ENCODE measurements at regions not wholly inside any gene's neighbourhood (a gene's known extent, or its start where the extent isn't known, plus 50 kb on each side); places are given as distances from the start of the nearest gene placed in this dataset.

- H3K4me3 ChIP-seq (ENCODE audit: low read depth, low read length): no peak overlapping the region
- TF ChIP-seq, protein P1, sequence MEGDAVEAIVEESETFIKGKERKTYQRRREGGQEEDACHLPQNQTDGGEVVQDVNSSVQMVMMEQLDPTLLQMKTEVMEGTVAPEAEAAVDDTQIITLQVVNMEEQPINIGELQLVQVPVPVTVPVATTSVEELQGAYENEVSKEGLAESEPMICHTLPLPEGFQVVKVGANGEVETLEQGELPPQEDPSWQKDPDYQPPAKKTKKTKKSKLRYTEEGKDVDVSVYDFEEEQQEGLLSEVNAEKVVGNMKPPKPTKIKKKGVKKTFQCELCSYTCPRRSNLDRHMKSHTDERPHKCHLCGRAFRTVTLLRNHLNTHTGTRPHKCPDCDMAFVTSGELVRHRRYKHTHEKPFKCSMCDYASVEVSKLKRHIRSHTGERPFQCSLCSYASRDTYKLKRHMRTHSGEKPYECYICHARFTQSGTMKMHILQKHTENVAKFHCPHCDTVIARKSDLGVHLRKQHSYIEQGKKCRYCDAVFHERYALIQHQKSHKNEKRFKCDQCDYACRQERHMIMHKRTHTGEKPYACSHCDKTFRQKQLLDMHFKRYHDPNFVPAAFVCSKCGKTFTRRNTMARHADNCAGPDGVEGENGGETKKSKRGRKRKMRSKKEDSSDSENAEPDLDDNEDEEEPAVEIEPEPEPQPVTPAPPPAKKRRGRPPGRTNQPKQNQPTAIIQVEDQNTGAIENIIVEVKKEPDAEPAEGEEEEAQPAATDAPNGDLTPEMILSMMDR (IDR thresholded peaks at IDR 0.05; ENCODE audit: low read depth, low read length): no peak
Measured at GRCh38 chr10:113298616-113299015, 254.2 kb upstream of the HABP2 start.

DNA sequence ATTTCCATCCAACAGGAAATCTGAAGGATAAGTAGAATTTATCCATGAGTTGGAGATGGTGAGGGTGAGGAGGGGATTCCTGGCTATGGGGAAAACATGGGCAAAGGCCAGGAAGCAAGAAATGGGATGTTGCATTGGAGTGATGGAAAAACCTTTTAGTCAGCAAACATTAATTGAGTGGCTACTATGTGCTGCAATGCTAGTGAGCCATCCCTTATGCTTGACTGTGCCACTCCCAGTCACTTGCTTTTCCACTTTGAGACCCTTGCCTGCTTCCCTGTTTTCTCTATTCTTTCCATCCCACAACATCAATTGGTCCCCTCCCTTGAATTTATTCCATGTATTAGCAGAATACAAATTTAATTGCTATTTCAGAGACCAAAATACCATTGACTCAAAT, 252.7 kb upstream of the HABP2 start:
- no peak overlapping the region for H3K4me3 ChIP-seq (ENCODE audit: low read depth, low read length)
- TF ChIP-seq, protein P1 (IDR thresholded peaks at IDR 0.05; ENCODE audit: low read depth, low read length): no peak

- no peak overlapping the region for H3K4me3 ChIP-seq (ENCODE audit: low read depth, low read length)
- TF ChIP-seq, protein P1 (IDR thresholded peaks at IDR 0.05; ENCODE audit: low read depth, low read length): no peak
Measured at GRCh38 chr10:113300617-113301016, 252.2 kb upstream of the HABP2 start.

- TF ChIP-seq, protein P1 (IDR thresholded peaks at IDR 0.05; ENCODE audit: low read depth, low read length): no peak
- no peak overlapping the region for H3K4me3 ChIP-seq (ENCODE audit: low read depth, low read length)
Measured at GRCh38 chr10:113301342-113301984, 251.4 kb upstream of the HABP2 start.

GRCh38 chr10:113302062-113302461, 250.8 kb upstream of the HABP2 start:
- TF ChIP-seq, protein P1 (IDR thresholded peaks at IDR 0.05; ENCODE audit: low read depth, low read length): no peak
- no peak overlapping the region for H3K4me3 ChIP-seq (ENCODE audit: low read depth, low read length)

- TF ChIP-seq, protein P1 (IDR thresholded peaks at IDR 0.05; ENCODE audit: low read depth, low read length): no peak
- no peak overlapping the region for H3K4me3 ChIP-seq (ENCODE audit: low read depth, low read length)
Measured at GRCh38 chr10:113303544-113304146, 249.2 kb upstream of the HABP2 start.

GRCh38 chr10:113304726-113305125, 248.1 kb upstream of the HABP2 start:
- H3K4me3 ChIP-seq (ENCODE audit: low read depth, low read length): no peak overlapping the region
- TF ChIP-seq, protein P1 (IDR thresholded peaks at IDR 0.05; ENCODE audit: low read depth, low read length): no peak
